A673 (cell line): ENCODE measurements at regions not wholly inside any gene's neighbourhood (a gene's known extent, or its start where the extent isn't known, plus 50 kb on each side); places are given as distances from the start of the nearest gene placed in this dataset.

ENCODE experiments used
- CTCF ChIP-seq: fragments of 300-800, 200-600 bp; sonication (generic); conservative IDR thresholded peaks from 2 replicates; pipeline ENCODE4 v1.5.1; 2017; ENCODE audit warnings: low read depth, mild to moderate bottlenecking, antibody characterized with exemption, low read length, moderate library complexity, mixed read lengths
- EZH2 ChIP-seq: fragments of 200-600 bp; sonication (generic); IDR thresholded peaks from 2 replicates; pipeline ENCODE4 v1.6.1; 2017; ENCODE audit warnings: borderline replicate concordance, low read depth, mild to moderate bottlenecking, mixed read lengths, antibody characterized with exemption, low read length; ENCODE audit not compliant: poor library complexity, severe bottlenecking

GRCh38 chr13:27708325-27708724 lies 84.0 kb upstream of the GSX1 start:
- TF ChIP-seq CTCF = no peak
- TF ChIP-seq EZH2 = no peak
